ENCODE measurements at regions not wholly inside any gene's neighbourhood (a gene's known extent, or its start where the extent isn't known, plus 50 kb on each side); places are given as distances from the start of the nearest gene placed in this dataset.

DNA sequence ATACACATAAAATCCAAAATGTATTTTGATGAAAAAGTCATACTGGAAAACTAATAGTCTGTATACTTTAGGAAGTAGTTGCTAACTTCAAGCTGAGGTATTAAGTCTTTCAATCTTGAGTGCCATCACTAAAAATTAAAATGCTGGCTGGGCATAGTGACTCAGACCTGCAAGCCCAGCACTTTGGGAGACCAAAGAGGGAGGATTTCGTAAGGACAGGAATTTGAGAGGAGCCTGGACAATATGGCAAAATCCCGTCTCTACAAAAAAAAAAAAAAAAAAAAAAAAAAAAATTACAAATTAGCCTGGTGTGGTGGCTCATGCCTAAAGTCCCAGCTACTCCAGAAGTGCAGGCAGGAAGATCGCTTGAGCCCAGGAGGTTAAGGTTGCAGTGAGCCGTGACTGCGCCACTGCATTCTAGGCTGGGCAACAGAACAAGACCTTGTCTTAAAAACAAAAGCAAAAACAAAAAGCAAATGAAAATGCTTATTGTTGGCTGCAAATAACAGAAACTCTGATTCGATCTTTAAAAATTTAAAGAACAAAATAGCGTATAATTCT is 1994.2 kb upstream of the PCDH20 start:
- TF ChIP-seq EZH2 (IDR thresholded peaks at IDR 0.05; ENCODE audit: insufficient read depth, low read length): no peak
- TF ChIP-seq, protein P1, sequence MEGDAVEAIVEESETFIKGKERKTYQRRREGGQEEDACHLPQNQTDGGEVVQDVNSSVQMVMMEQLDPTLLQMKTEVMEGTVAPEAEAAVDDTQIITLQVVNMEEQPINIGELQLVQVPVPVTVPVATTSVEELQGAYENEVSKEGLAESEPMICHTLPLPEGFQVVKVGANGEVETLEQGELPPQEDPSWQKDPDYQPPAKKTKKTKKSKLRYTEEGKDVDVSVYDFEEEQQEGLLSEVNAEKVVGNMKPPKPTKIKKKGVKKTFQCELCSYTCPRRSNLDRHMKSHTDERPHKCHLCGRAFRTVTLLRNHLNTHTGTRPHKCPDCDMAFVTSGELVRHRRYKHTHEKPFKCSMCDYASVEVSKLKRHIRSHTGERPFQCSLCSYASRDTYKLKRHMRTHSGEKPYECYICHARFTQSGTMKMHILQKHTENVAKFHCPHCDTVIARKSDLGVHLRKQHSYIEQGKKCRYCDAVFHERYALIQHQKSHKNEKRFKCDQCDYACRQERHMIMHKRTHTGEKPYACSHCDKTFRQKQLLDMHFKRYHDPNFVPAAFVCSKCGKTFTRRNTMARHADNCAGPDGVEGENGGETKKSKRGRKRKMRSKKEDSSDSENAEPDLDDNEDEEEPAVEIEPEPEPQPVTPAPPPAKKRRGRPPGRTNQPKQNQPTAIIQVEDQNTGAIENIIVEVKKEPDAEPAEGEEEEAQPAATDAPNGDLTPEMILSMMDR (IDR thresholded peaks at IDR 0.05; ENCODE audit: insufficient read depth, low read depth, low read length): no peak

Data from astrocyte (in vitro differentiated cells and primary cell).